CD4-positive, alpha-beta T cell treated with Interferon alpha-2 for 1 hour (primary cell): ENCODE measurements at regions not wholly inside any gene's neighbourhood (a gene's known extent, or its start where the extent isn't known, plus 50 kb on each side); places are given as distances from the start of the nearest gene placed in this dataset.
"Not testable (repeated sequence)": the region's sequence is repeated elsewhere in the genome, so short reads cannot be mapped to it uniquely, and the experiment has no call there.

Experiments used
- DNase-seq, 2 donors: peaks; one replicate each; pipeline ENCODE4 v3.0.0-alpha.2; 2020 to 2022

GRCh38 chr7:85396676-85397075, 209.8 kb upstream of the SEMA3D start:
- DNase-seq: no peak

- no peak for DNase-seq
Measured at GRCh38 chr7:85392789-85393188, 205.9 kb upstream of the SEMA3D start.

GRCh38 chr7:85392326-85392725, 205.5 kb upstream of the SEMA3D start:
- DNase-seq: no peak

- no peak for DNase-seq
Measured at GRCh38 chr7:85386460-85386859, 199.6 kb upstream of the SEMA3D start.

GRCh38 chr7:85384392-85384791, 197.5 kb upstream of the SEMA3D start:
- DNase-seq: no peak

- no peak for DNase-seq
Measured at GRCh38 chr7:85381212-85381611, 194.4 kb upstream of the SEMA3D start.

- no peak for DNase-seq
Measured at GRCh38 chr7:85376589-85376988, 189.7 kb upstream of the SEMA3D start.

- DNase-seq: no peak
Measured at GRCh38 chr7:85356916-85357315, 170.1 kb upstream of the SEMA3D start.

- no peak for DNase-seq
Measured at GRCh38 chr7:85343484-85343883, 156.6 kb upstream of the SEMA3D start.

- DNase-seq: no peak
Measured at GRCh38 chr7:85342781-85343180, 155.9 kb upstream of the SEMA3D start.

- DNase-seq: no peak
Measured at GRCh38 chr7:85341973-85342372, 155.1 kb upstream of the SEMA3D start.

- no peak for DNase-seq
Measured at GRCh38 chr7:85341121-85341520, 154.3 kb upstream of the SEMA3D start.

- no peak for DNase-seq
Measured at GRCh38 chr7:85336086-85336485, 149.2 kb upstream of the SEMA3D start.

- DNase-seq: not testable (repeated sequence)
Measured at GRCh38 chr7:85335113-85335512, 148.3 kb upstream of the SEMA3D start.

- no peak for DNase-seq
Measured at GRCh38 chr7:85328456-85328998, 141.7 kb upstream of the SEMA3D start.

- DNase-seq: no peak
Measured at GRCh38 chr7:85324145-85324799, 137.4 kb upstream of the SEMA3D start.

GRCh38 chr7:85322252-85322651, 135.4 kb upstream of the SEMA3D start:
- no peak for DNase-seq

- no peak for DNase-seq
Measured at GRCh38 chr7:85320699-85321476, 134.0 kb upstream of the SEMA3D start.

GRCh38 chr7:85316489-85316888, 129.6 kb upstream of the SEMA3D start:
- no peak for DNase-seq

- DNase-seq: no peak
Measured at GRCh38 chr7:85310301-85310700, 123.4 kb upstream of the SEMA3D start.

- no peak for DNase-seq
Measured at GRCh38 chr7:85306115-85306514, 119.3 kb upstream of the SEMA3D start.

- DNase-seq: no peak
Measured at GRCh38 chr7:85294176-85294575, 107.3 kb upstream of the SEMA3D start.

- DNase-seq: no peak
Measured at GRCh38 chr7:85292908-85293576, 106.2 kb upstream of the SEMA3D start.

- DNase-seq: no peak
Measured at GRCh38 chr7:85290269-85290668, 103.4 kb upstream of the SEMA3D start.
